Cardiac fibroblast (primary cell): ENCODE measurements at regions not wholly inside any gene's neighbourhood (a gene's known extent, or its start where the extent isn't known, plus 50 kb on each side); places are given as distances from the start of the nearest gene placed in this dataset.

Source experiments
- DNase-seq, 2 donors: peaks; one replicate each; pipeline versions ENCODE4 v3.0.0 to v3.0.0-alpha.2; 2010; ENCODE audit warnings: low read depth in 2 of 2
- H3K4me3 ChIP-seq, 2 donors: replicated peaks in 1 of 2; 1 replicate in 1 of 2; 2 replicates in 1 of 2; pipeline ENCODE4 v1.5.1; 2011; ENCODE audit warnings: low read depth in 2 of 2, low read length in 2 of 2, mild to moderate bottlenecking in 2 of 2, moderate library complexity in 1 of 2
- TF ChIP-seq, protein P1 (sequence below): IDR thresholded peaks from one replicate; pipeline ENCODE4 v1.5.1; 2011; ENCODE audit warnings: low read depth, mild to moderate bottlenecking, low read length, inconsistent platforms

DNA sequence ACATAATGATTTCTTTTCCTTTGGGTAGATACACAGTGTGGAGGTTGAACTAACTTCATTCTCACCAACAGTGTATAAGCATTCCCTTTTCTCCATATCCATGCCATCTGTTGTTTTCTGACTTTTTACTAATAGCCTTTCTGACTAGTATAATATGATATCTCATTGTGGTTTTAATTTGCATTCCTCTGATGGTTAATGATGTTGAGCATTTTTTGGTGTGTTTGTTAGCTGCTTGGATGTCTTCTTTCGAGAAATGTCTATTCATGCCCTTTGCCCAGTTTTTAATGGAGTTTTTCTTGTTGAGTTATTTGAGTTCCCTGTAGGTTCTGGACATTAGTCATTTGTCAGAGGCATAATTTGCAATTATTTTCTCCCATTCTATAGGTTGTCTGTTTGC, 59.8 kb downstream of the MARCHF4 start:
- DNase-seq, result no peak
- TF ChIP-seq, protein P1, sequence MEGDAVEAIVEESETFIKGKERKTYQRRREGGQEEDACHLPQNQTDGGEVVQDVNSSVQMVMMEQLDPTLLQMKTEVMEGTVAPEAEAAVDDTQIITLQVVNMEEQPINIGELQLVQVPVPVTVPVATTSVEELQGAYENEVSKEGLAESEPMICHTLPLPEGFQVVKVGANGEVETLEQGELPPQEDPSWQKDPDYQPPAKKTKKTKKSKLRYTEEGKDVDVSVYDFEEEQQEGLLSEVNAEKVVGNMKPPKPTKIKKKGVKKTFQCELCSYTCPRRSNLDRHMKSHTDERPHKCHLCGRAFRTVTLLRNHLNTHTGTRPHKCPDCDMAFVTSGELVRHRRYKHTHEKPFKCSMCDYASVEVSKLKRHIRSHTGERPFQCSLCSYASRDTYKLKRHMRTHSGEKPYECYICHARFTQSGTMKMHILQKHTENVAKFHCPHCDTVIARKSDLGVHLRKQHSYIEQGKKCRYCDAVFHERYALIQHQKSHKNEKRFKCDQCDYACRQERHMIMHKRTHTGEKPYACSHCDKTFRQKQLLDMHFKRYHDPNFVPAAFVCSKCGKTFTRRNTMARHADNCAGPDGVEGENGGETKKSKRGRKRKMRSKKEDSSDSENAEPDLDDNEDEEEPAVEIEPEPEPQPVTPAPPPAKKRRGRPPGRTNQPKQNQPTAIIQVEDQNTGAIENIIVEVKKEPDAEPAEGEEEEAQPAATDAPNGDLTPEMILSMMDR, result no peak
- H3K4me3 ChIP-seq, result no peak overlapping the region

- DNase-seq, result peak in 1 of 2 donors; percentile 32
- no peak overlapping the region for H3K4me3 ChIP-seq
- TF ChIP-seq, protein P1, result no peak
Observed at GRCh38 chr2:216308576-216308975, 63.7 kb downstream of the MARCHF4 start.

GRCh38 chr2:216307496-216307895, 64.8 kb downstream of the MARCHF4 start:
- TF ChIP-seq, protein P1, result no peak
- H3K4me3 ChIP-seq, result no peak overlapping the region
- no peak for DNase-seq

GRCh38 chr2:216306868-216307267, 65.4 kb downstream of the MARCHF4 start:
- TF ChIP-seq, protein P1, result no peak
- no peak for DNase-seq
- H3K4me3 ChIP-seq, result no peak overlapping the region

DNA sequence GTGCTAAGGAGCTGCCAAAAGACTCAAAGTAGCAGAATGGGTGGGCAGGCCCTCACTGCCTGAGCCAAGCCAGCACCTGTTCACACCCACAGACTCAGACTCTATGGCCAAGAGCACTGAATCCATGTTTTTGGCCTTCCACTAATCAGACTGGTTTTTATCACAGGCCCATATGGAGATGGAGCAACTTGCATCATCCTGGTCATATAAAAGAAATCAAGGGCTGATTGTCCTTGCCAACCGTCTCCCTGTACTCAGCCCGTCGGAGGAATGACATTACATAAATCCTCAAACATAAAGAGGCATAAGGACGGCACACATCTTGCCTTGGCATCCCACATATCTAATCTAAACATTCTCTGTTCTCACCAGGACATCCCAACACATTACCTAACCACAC, 66.7 kb downstream of the MARCHF4 start:
- TF ChIP-seq, protein P1, result no peak
- no peak for DNase-seq
- no peak overlapping the region for H3K4me3 ChIP-seq

DNA sequence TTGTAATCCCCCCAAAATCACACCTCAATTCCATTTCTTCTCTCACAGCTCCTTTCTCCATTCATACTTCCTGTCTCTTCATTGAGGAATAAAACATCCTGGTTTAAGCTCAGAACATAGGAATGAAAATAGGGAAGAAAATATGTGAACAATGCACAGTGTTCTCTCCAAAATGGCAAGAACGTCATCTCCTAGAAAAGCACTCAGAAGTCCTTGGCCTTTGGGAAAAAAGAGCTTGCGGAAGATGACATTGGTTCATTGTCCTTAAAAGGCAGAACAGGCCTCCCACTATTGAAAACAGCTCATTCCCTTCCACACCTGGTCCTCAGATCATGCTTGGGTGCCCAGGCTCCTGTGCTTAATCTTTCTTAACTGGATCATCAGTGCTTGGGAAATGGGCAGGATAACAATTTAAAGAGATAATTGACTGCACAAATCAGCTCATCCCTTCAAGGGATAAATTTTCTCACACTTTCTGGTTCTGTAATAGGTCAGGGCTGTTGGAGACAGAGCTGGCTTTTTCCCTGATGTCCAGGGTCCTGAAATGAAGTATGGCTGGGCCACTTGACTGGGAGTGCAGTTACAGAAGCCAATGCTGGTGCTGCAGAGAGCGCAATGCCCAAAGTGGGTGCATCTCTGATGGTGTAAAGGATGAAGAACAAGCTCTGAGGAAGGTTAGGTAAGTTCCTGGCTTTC, 69.2 kb downstream of the MARCHF4 start:
- H3K4me3 ChIP-seq, result no peak overlapping the region
- TF ChIP-seq, protein P1, result no peak
- DNase-seq, result peak; percentile 35 to 86

DNA sequence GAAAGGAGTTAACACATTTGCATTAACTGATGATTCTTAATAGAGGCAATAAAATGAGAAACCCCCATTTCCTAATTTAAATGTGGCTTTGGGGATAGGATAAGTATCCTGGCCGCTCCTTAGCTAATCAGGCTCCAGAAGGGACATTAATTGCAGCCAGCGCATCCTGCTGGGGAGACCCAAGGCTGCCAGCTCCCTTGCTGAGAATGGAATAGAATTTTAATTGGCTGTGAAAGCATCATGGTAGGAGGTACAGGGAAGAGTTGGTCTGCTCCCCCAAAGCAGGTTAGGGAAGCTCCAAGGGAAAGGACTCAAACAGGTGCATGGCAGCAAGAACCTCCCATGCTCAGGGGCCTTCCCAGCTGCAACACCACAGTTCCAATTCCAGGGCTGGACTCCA, 71.4 kb downstream of the MARCHF4 start:
- DNase-seq, result no peak
- no peak overlapping the region for H3K4me3 ChIP-seq
- TF ChIP-seq, protein P1, result no peak
